ENCODE measurements at regions not wholly inside any gene's neighbourhood (a gene's known extent, or its start where the extent isn't known, plus 50 kb on each side); places are given as distances from the start of the nearest gene placed in this dataset.

GRCh38 chr12:124369055-124369826 lies 74.3 kb downstream of the RFLNA start:
- peak; percentile 26 to 57 (median 46) for TF ChIP-seq CTCF (IDR thresholded peaks at IDR 0.05)
- TF ChIP-seq POLR2A (IDR thresholded peaks at IDR 0.05) = no peak

All from right lobe of liver (tissue), 4 donors.